GM12874 (cell line): ENCODE measurements at regions not wholly inside any gene's neighbourhood (a gene's known extent, or its start where the extent isn't known, plus 50 kb on each side); places are given as distances from the start of the nearest gene placed in this dataset.

Experiments used
- TF ChIP-seq, protein P1 (sequence below): IDR thresholded peaks from 2 replicates; pipeline ENCODE4 v1.5.1; 2011; ENCODE audit warnings: low read depth, mild to moderate bottlenecking, control low read depth, low read length, moderate library complexity; ENCODE audit not compliant: insufficient read depth

GRCh38 chr10:108749042-108749441 lies 1174.3 kb downstream of the XPNPEP1 start:
- TF ChIP-seq, protein P1, sequence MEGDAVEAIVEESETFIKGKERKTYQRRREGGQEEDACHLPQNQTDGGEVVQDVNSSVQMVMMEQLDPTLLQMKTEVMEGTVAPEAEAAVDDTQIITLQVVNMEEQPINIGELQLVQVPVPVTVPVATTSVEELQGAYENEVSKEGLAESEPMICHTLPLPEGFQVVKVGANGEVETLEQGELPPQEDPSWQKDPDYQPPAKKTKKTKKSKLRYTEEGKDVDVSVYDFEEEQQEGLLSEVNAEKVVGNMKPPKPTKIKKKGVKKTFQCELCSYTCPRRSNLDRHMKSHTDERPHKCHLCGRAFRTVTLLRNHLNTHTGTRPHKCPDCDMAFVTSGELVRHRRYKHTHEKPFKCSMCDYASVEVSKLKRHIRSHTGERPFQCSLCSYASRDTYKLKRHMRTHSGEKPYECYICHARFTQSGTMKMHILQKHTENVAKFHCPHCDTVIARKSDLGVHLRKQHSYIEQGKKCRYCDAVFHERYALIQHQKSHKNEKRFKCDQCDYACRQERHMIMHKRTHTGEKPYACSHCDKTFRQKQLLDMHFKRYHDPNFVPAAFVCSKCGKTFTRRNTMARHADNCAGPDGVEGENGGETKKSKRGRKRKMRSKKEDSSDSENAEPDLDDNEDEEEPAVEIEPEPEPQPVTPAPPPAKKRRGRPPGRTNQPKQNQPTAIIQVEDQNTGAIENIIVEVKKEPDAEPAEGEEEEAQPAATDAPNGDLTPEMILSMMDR, result no peak

GRCh38 chr10:108736111-108736510 lies 1187.2 kb downstream of the XPNPEP1 start:
- TF ChIP-seq, protein P1, result no peak

DNA sequence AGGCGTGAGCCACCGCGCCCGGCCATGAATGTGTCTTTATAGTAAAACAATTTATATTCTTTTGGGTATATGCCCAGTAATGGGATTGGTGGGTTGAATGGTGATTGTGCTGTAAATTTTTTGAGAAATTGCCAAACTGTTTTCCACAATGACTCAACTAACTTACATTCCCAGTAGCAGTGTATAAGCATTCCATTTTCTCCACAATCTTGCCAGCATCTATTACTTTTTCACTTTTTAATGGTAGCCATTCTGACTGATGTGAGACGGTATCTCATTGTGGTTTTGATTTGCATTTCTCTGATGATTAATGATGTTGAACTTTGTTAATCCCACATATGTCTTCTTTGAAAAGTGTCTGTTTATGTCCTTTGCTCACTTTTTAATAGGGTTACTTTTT lies 1187.9 kb downstream of the XPNPEP1 start:
- TF ChIP-seq, protein P1, result no peak

DNA sequence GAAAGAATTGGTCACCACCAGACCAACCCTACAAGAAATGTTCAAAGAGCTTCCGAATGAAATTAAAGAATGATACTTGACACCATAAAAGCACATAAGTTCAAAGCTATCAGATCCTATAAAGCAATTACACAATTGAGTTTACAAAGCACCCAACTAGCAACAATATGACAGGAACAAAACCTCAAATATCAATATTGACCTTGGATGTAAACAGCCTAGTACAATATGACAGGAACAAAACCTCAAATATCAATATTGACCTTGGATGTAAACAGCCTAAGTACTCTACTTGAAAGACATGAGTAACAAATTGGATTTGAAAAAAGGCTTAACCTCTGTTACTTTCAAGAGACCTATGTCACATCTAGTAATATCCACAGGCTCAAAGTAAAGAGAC lies 1201.4 kb downstream of the XPNPEP1 start:
- TF ChIP-seq, protein P1, result no peak

- TF ChIP-seq, protein P1, result no peak
Measured at GRCh38 chr10:108716352-108716751, 1207.0 kb downstream of the XPNPEP1 start.

DNA sequence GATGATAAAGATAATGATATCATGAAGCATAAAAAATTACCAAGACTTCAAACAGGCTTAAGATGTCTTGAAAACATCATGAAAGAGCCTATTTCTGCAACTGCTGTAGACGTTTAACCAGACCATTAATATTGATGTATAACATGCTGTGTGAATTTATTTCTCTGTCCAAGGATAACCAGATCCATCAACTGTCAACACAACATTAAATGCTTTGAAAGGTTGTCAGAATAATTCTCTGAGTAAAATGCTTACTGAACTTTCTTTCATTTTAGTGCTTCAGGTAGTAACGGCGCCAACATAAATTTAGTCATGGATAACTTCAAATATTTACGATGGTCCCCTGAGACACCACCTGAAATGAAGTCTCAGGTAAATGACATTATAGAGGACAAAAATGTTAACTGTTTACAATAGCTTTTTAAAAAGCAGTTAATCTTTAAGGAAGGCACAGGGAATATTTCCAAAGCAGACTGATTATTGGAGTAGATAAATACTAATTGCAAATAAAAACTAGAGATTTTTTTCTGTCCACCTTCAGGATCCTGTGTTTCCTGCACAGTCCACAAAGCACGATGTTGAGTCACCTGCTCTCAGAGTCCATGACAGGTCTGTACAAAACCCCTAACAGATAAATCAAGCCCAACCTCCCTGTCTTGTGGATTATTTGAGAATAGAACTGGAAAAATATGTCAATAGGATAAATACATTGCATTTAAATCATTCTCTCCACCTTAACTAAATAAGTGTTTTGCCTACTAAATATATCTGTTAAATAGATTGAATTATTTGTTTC lies 1213.2 kb downstream of the XPNPEP1 start:
- TF ChIP-seq, protein P1, result no peak

DNA sequence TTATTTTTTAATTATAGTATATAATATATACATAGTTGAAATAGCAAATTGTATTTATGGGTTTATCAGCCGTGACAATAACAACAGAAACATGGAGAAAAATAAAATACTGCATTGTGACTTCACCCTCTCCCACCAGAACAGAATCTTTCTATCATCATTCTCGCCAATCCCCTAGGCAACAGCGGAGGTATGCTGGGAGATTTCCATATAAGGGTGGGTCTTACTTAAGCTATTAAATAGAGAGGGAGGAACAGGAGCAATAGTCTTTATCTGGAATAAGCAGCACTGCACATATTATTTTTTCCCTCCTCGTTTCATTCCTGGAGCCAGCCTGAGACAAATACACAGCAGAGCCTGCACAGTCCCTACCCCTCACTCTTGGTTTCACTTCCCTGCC lies 1214.9 kb downstream of the XPNPEP1 start:
- TF ChIP-seq, protein P1, result no peak
